ENCODE measurements at regions not wholly inside any gene's neighbourhood (a gene's known extent, or its start where the extent isn't known, plus 50 kb on each side); places are given as distances from the start of the nearest gene placed in this dataset.

DNA sequence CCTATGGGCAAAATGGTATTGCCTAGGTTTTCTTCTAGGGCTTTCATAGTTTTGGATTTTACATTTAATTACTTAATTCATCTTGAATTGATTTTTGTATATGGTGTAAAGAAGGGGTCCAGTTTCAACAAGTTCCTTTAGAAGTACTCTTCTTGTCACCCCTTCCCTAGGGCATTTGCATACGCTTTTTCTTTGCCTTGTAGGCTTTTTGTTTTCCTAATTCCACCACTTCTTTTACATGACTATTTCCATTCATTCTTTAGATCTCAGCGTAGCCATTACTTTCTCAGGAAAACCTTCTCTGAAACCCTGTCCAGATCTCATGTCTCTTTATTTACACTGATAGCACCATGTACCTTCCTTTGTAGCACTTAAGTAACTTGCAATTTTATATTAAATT is 648.6 kb downstream of the XPNPEP1 start:
- TF ChIP-seq EZH2 (IDR thresholded peaks at IDR 0.05; ENCODE audit: borderline replicate concordance, insufficient read depth, low read depth, low read length, poor library complexity, severe bottlenecking) = no peak
- TF ChIP-seq, protein P1, sequence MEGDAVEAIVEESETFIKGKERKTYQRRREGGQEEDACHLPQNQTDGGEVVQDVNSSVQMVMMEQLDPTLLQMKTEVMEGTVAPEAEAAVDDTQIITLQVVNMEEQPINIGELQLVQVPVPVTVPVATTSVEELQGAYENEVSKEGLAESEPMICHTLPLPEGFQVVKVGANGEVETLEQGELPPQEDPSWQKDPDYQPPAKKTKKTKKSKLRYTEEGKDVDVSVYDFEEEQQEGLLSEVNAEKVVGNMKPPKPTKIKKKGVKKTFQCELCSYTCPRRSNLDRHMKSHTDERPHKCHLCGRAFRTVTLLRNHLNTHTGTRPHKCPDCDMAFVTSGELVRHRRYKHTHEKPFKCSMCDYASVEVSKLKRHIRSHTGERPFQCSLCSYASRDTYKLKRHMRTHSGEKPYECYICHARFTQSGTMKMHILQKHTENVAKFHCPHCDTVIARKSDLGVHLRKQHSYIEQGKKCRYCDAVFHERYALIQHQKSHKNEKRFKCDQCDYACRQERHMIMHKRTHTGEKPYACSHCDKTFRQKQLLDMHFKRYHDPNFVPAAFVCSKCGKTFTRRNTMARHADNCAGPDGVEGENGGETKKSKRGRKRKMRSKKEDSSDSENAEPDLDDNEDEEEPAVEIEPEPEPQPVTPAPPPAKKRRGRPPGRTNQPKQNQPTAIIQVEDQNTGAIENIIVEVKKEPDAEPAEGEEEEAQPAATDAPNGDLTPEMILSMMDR (IDR thresholded peaks at IDR 0.05) = no peak

Measured in B cell (primary cell).